ENCODE measurements at regions not wholly inside any gene's neighbourhood (a gene's known extent, or its start where the extent isn't known, plus 50 kb on each side); places are given as distances from the start of the nearest gene placed in this dataset.

DNA sequence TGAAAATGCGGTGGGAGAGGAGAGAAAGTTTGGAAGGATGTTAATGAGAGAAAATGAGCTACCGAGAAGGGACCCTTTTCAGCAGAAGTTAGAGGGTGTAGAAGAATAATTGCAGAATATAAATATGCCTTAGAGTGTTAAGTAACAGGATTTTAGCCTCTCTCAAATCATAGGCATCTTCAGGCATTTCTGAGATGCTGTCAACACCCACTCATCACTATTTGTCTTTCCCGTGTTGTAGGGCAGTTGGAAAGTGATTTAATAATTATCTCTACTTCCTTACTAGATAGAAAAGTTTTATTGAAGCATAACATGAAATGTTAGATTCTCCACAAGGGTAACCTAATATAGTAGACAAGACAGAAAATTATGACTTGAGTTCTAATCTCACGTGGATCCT, 96.4 kb upstream of the RGS4 start:
- TF ChIP-seq, protein P1, sequence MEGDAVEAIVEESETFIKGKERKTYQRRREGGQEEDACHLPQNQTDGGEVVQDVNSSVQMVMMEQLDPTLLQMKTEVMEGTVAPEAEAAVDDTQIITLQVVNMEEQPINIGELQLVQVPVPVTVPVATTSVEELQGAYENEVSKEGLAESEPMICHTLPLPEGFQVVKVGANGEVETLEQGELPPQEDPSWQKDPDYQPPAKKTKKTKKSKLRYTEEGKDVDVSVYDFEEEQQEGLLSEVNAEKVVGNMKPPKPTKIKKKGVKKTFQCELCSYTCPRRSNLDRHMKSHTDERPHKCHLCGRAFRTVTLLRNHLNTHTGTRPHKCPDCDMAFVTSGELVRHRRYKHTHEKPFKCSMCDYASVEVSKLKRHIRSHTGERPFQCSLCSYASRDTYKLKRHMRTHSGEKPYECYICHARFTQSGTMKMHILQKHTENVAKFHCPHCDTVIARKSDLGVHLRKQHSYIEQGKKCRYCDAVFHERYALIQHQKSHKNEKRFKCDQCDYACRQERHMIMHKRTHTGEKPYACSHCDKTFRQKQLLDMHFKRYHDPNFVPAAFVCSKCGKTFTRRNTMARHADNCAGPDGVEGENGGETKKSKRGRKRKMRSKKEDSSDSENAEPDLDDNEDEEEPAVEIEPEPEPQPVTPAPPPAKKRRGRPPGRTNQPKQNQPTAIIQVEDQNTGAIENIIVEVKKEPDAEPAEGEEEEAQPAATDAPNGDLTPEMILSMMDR (conservative IDR thresholded peaks at IDR 0.05; ENCODE audit: low read depth, low read length) = no peak
- TF ChIP-seq EZH2 (IDR thresholded peaks at IDR 0.05; ENCODE audit: low read length, unreplicated experiment) = no peak
- TF ChIP-seq EZH2phosphoT487 (IDR thresholded peaks at IDR 0.05; ENCODE audit: borderline replicate concordance, low read length) = no peak

All from PC-3 (cell line).